ENCODE measurements at regions not wholly inside any gene's neighbourhood (a gene's known extent, or its start where the extent isn't known, plus 50 kb on each side); places are given as distances from the start of the nearest gene placed in this dataset.

DNA sequence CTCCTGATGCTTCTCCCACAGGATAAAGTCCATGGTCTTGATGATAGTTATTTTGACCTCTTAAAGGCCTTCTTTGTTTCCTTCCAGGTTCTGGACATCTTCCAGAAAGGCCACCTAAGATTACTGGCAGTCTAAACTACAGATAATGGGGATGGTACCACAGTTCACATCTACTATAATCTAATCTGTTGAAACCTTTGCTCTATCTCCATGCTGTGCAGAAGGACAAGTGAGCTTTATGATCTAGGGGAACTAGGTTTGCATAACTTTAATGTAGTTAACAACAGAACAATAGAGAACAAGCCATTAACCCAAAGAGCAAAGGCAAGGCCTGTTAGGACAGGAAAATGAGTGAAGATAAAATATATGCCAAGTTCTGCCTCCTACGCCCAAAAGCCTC, 103.9 kb upstream of the KLHL13 start:
- no peak for FAIRE-seq

More for the DNA sequence above, 103.9 kb upstream of the KLHL13 start:
- no peak overlapping the region for H2AFZ ChIP-seq (ENCODE audit: low read length)
- H3K27ac ChIP-seq (ENCODE audit: low read depth, low read length), result no peak overlapping the region
- no peak overlapping the region for H3K9ac ChIP-seq (replicated peaks in 1 of 4; ENCODE audit: extremely low read depth in 1 of 4, low read depth in 3 of 4, low read length in 3 of 4)
- no peak overlapping the region for H2BK20ac ChIP-seq (ENCODE audit: low read length)
- no peak overlapping the region for H3K4me2 ChIP-seq (ENCODE audit: insufficient read depth in 1 of 2, low read depth in 2 of 2, low read length in 2 of 2)
- H3K4me1 ChIP-seq (replicated peaks in 1 of 4; ENCODE audit: control insufficient read depth in 3 of 4, insufficient read depth in 4 of 4, low read length in 3 of 4), result no peaks in the 10 kb centered on the region
- no peak overlapping the region for H3K23ac ChIP-seq (ENCODE audit: insufficient read length)
- peaks cover 0 to 1% of the 10 kb centered on the region in 2 experiments for H4K20me1 ChIP-seq (replicated peaks in 1 of 2; ENCODE audit: control insufficient read depth in 1 of 2, insufficient read depth in 2 of 2, low read length in 2 of 2)
- no peak overlapping the region for H4K91ac ChIP-seq (replicated peaks; ENCODE audit: insufficient read length, low read length)
- H4K5ac ChIP-seq (ENCODE audit: insufficient read length, low read depth, low read length), result no peak overlapping the region
- 0 out of 2 replicates have a peak, but pooled peaks cover 3% of the 10 kb centered on the region for H3K23me2 ChIP-seq (ENCODE audit: low read depth, low read length)
- no peaks in the 10 kb centered on the region for H3K27me3 ChIP-seq (replicated peaks in 1 of 4; ENCODE audit: control insufficient read depth in 3 of 4, extremely low read depth in 1 of 4, insufficient read depth in 3 of 4, low read length in 3 of 4)
- H2BK15ac ChIP-seq (ENCODE audit: low read length), result no peak overlapping the region
- H3K4me3 ChIP-seq (ENCODE audit: extremely low read depth in 1 of 4, insufficient read depth in 2 of 4, low read depth in 3 of 4, low read length in 4 of 4), result no peak overlapping the region
- ChIA-PET POLR2A (ENCODE audit: partially characterized antibody) (no interaction called here), CTCF (ENCODE audit: partially characterized antibody) (no interaction called here)
- H2BK120ac ChIP-seq (replicated peaks; ENCODE audit: low read depth, low read length), result no peak overlapping the region
- WGBS, 2 experiments (ENCODE audit: extremely low coverage in 1 of 2, insufficient coverage in 1 of 2, insufficient read length in 1 of 2, insufficient replicate concordance in 2 of 2, low coverage in 1 of 2, low lambda C conversion rate in 2 of 2, missing lambda C conversion rate in 1 of 2), result 79% methylated on average over 1 of the region's 1 CpG; no CpG with 5 or more reads in 1 of the 2 experiments
- H3K79me1 ChIP-seq (ENCODE audit: low read depth, low read length), result no peaks in the 10 kb centered on the region
- DNase-seq (ENCODE audit: low read depth in 1 of 2, low spot score in 2 of 2), result no peak
- no peak overlapping the region for H3K18ac ChIP-seq (ENCODE audit: extremely low read depth, low read length)
- no peak overlapping the region for H3K56ac ChIP-seq (replicated peaks; ENCODE audit: insufficient read length, low read depth, low read length)
- no peak overlapping the region for H4K8ac ChIP-seq (ENCODE audit: extremely low read depth, insufficient read depth, low read length)
- no peak for TF ChIP-seq EP300 (IDR thresholded peaks at IDR 0.05; ENCODE audit: borderline replicate concordance in 1 of 2, low read depth in 2 of 2, low read length in 2 of 2)
- no peak for TF ChIP-seq CBX5 (IDR thresholded peaks at IDR 0.05; ENCODE audit: low read depth, low read length)
- TF ChIP-seq, protein P1, sequence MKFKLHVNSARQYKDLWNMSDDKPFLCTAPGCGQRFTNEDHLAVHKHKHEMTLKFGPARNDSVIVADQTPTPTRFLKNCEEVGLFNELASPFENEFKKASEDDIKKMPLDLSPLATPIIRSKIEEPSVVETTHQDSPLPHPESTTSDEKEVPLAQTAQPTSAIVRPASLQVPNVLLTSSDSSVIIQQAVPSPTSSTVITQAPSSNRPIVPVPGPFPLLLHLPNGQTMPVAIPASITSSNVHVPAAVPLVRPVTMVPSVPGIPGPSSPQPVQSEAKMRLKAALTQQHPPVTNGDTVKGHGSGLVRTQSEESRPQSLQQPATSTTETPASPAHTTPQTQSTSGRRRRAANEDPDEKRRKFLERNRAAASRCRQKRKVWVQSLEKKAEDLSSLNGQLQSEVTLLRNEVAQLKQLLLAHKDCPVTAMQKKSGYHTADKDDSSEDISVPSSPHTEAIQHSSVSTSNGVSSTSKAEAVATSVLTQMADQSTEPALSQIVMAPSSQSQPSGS (IDR thresholded peaks at IDR 0.05; ENCODE audit: low read length), result no peak
- no peak for TF ChIP-seq CTBP2 (IDR thresholded peaks at IDR 0.05; ENCODE audit: borderline replicate concordance, insufficient read depth, insufficient read length, low read length)
- no peak for TF ChIP-seq CHD2 (IDR thresholded peaks at IDR 0.05; ENCODE audit: low read length)
- no peak for TF ChIP-seq JUND (IDR thresholded peaks at IDR 0.05; ENCODE audit: low read length)
- no peak for TF ChIP-seq TCF12 (IDR thresholded peaks at IDR 0.05; ENCODE audit: low read depth, low read length)
- TF ChIP-seq, protein P2, sequence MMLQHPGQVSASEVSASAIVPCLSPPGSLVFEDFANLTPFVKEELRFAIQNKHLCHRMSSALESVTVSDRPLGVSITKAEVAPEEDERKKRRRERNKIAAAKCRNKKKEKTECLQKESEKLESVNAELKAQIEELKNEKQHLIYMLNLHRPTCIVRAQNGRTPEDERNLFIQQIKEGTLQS (IDR thresholded peaks at IDR 0.05; ENCODE audit: insufficient read depth, low read depth, low read length), result no peak
- TF ChIP-seq GABPA (IDR thresholded peaks at IDR 0.05; ENCODE audit: borderline replicate concordance, insufficient read depth, low read length), result no peak
- TF ChIP-seq TEAD4 (IDR thresholded peaks at IDR 0.05; ENCODE audit: low read depth, low read length), result no peak
- TF ChIP-seq SRF (IDR thresholded peaks at IDR 0.05; ENCODE audit: low read depth, low read length), result no peak
- no peak overlapping the region for H2AK5ac ChIP-seq (ENCODE audit: low read depth, low read length)
- no peak overlapping the region for H3K14ac ChIP-seq (ENCODE audit: insufficient read length)
- H3K79me2 ChIP-seq (ENCODE audit: control insufficient read depth in 1 of 2, insufficient read depth in 2 of 2, low read length in 2 of 2), result no peaks in the 10 kb centered on the region
- no peak overlapping the region for H2BK12ac ChIP-seq (ENCODE audit: low read depth, low read length)
- no peaks in the 10 kb centered on the region for H3K9me3 ChIP-seq (ENCODE audit: insufficient read depth in 2 of 2, low read depth in 1 of 2, low read length in 1 of 2)
- H3K36me3 ChIP-seq (ENCODE audit: control insufficient read depth in 2 of 4, insufficient read depth in 4 of 4, low read length in 3 of 4), result no peaks in the 10 kb centered on the region
- H2BK5ac ChIP-seq (ENCODE audit: low read depth, low read length), result no peak overlapping the region
- no peak overlapping the region for H3K4ac ChIP-seq (replicated peaks; ENCODE audit: insufficient read length, low read depth, low read length)

Data from H1 (cell line).